Lower leg skin (tissue), 4 donors: ENCODE measurements at regions not wholly inside any gene's neighbourhood (a gene's known extent, or its start where the extent isn't known, plus 50 kb on each side); places are given as distances from the start of the nearest gene placed in this dataset.

Source experiments
- DNase-seq, 2 donors: peaks; one replicate each; pipeline ENCODE4 v3.0.0-alpha.2; 2019; ENCODE audit warnings: low spot score in 2 of 2
- H3K4me3 ChIP-seq: fragments of 200-600 bp; sonication (generic); 2 replicates; pipeline ENCODE4 v1.5.1; 2017; ENCODE audit warnings: mild to moderate bottlenecking, low read depth; ENCODE audit not compliant: poor library complexity, severe bottlenecking
- CTCF ChIP-seq, 3 donors: fragments of 450-650 bp; IDR thresholded peaks; one replicate each; pipeline ENCODE4 v1.5.1; 2016; ENCODE audit warnings: antibody characterized with exemption in 3 of 3, mild to moderate bottlenecking in 3 of 3, moderate library complexity in 2 of 3
- POLR2A ChIP-seq, 2 donors: fragments of 450-650 bp; IDR thresholded peaks; one replicate each; pipeline ENCODE4 v1.6.1; 2016 to 2017; ENCODE audit warnings: antibody characterized with exemption in 2 of 2, mild to moderate bottlenecking in 1 of 2, moderate library complexity in 1 of 2
- WGBS, 2 donors: methylation state at CpG; one replicate each; pipeline ENCODE4 v1.1.5; 2018; 5-methylcytosine and 5-hydroxymethylcytosine counted together
- intact Hi-C: fragments of 100-400 bp; cut with DNase I; formaldehyde crosslinking; loops from one replicate; pipeline ENCODE4 v1.15.0; 2023; ENCODE audit warnings: low total_unique reads

- TF ChIP-seq POLR2A (IDR thresholded peaks at IDR 0.05) (no peak), CTCF (IDR thresholded peaks at IDR 0.05) (no peak)
- 94 to 96% methylated on average over 2 of the region's 2 CpGs for WGBS, 2 donors
- intact Hi-C loops, result no loop called here
- DNase-seq, result no peak
- no peak overlapping the region for H3K4me3 ChIP-seq
Observed at GRCh38 chr2:160694221-160694620, 200.6 kb upstream of the RBMS1 start.

- H3K4me3 ChIP-seq, result no peak overlapping the region
- DNase-seq, result no peak
- WGBS, 2 donors, result 38 to 44% methylated on average over 2 of the region's 2 CpGs
- TF ChIP-seq CTCF (IDR thresholded peaks at IDR 0.05), result no peak
- TF ChIP-seq POLR2A (IDR thresholded peaks at IDR 0.05), result no peak
- intact Hi-C loops, result no loop called here
Observed at GRCh38 chr2:160694631-160695030, 201.0 kb upstream of the RBMS1 start.

DNA sequence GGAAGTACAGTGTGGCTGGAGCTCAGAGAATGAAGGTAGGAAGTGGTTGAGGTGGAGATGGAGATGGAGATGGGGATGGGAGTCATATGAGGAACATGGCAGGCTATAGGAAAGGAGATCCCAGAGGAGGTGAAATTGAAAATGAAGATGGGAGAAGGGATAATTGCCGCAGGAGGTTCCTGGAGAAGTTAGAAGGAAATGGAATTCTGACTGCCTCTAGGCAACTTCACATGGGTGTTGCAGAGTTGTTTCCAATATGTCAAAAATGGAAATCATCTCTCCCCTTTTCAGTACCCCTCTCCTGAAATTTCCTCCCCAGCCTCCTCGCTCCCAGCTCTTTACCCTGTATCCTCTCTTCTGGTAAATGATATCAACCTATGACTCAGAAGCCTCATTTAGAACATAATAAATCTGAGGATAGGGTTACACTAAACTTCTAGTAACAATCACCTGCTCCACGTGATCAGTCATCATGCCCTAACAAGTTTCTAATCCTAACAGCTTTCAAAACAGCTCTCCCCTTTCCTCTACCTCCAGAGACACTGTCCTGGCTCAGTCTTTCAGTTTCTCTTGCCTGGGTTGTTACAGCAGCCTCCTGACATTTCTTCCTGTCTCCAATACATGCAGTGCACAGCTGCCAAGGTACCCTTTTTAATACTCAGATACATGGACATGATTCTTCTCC is 201.9 kb upstream of the RBMS1 start:
- peak in 1 of 2 donors; percentile 30 for DNase-seq
- no peak for TF ChIP-seq CTCF (IDR thresholded peaks at IDR 0.05)
- no peak for TF ChIP-seq POLR2A (IDR thresholded peaks at IDR 0.05)
- intact Hi-C loops, result no loop called here
- no peak overlapping the region for H3K4me3 ChIP-seq
- 61 to 65% methylated on average over 3 of the region's 3 CpGs for WGBS, 2 donors

- DNase-seq, result no peak
- intact Hi-C loops, result no loop called here
- WGBS, 2 donors, result 59 to 66% methylated on average over 2 of the region's 2 CpGs
- TF ChIP-seq POLR2A (IDR thresholded peaks at IDR 0.05) (no peak), CTCF (IDR thresholded peaks at IDR 0.05) (no peak)
- H3K4me3 ChIP-seq, result no peak overlapping the region
Observed at GRCh38 chr2:160696087-160696452, 202.5 kb upstream of the RBMS1 start.

- intact Hi-C loops, result no loop called here
- H3K4me3 ChIP-seq, result no peak overlapping the region
- no peak for TF ChIP-seq CTCF (IDR thresholded peaks at IDR 0.05)
- no peak for TF ChIP-seq POLR2A (IDR thresholded peaks at IDR 0.05)
- 93 to 96% methylated on average over 6 of the region's 6 CpGs for WGBS, 2 donors
- no peak for DNase-seq
Observed at GRCh38 chr2:160697817-160698216, 204.2 kb upstream of the RBMS1 start.
